Cardiac fibroblast (primary cell): ENCODE measurements at regions not wholly inside any gene's neighbourhood (a gene's known extent, or its start where the extent isn't known, plus 50 kb on each side); places are given as distances from the start of the nearest gene placed in this dataset.

Experiments used
- DNase-seq, 2 donors: peaks; one replicate each; pipeline versions ENCODE4 v3.0.0 to v3.0.0-alpha.2; 2010; ENCODE audit warnings: low read depth in 2 of 2
- H3K4me3 ChIP-seq, 2 donors: replicated peaks in 1 of 2; 1 replicate in 1 of 2; 2 replicates in 1 of 2; pipeline ENCODE4 v1.5.1; 2011; ENCODE audit warnings: low read depth in 2 of 2, low read length in 2 of 2, mild to moderate bottlenecking in 2 of 2, moderate library complexity in 1 of 2
- CTCF ChIP-seq: IDR thresholded peaks from one replicate; pipeline ENCODE4 v1.5.1; 2011; ENCODE audit warnings: low read depth, mild to moderate bottlenecking, low read length, inconsistent platforms

GRCh38 chr10:84944187-84944586 is 615.8 kb downstream of the CCSER2 start:
- DNase-seq = no peak
- H3K4me3 ChIP-seq = no peak overlapping the region
- TF ChIP-seq CTCF = no peak

- TF ChIP-seq CTCF = no peak
- H3K4me3 ChIP-seq = no peak overlapping the region
- no peak for DNase-seq
Observed at GRCh38 chr10:84945791-84946190, 617.4 kb downstream of the CCSER2 start.

GRCh38 chr10:84946904-84947303 is 618.5 kb downstream of the CCSER2 start:
- H3K4me3 ChIP-seq = no peak overlapping the region
- TF ChIP-seq CTCF = no peak
- no peak for DNase-seq

GRCh38 chr10:84948644-84949043 is 620.3 kb downstream of the CCSER2 start:
- no peak for TF ChIP-seq CTCF
- H3K4me3 ChIP-seq = no peak overlapping the region
- DNase-seq = no peak

GRCh38 chr10:84951616-84952015 is 623.2 kb downstream of the CCSER2 start:
- no peak overlapping the region for H3K4me3 ChIP-seq
- no peak for TF ChIP-seq CTCF

GRCh38 chr10:84957427-84957826 is 629.0 kb downstream of the CCSER2 start:
- TF ChIP-seq CTCF = no peak
- H3K4me3 ChIP-seq = no peak overlapping the region
- no peak for DNase-seq

More at GRCh38 chr10:84951616-84952015, 623.2 kb downstream of the CCSER2 start:
- DNase-seq = no peak

- H3K4me3 ChIP-seq = no peak overlapping the region
- no peak for DNase-seq
- TF ChIP-seq CTCF = no peak
Observed at GRCh38 chr10:84965468-84965867, 637.1 kb downstream of the CCSER2 start.
